ENCODE measurements at regions not wholly inside any gene's neighbourhood (a gene's known extent, or its start where the extent isn't known, plus 50 kb on each side); places are given as distances from the start of the nearest gene placed in this dataset.

GRCh38 chr17:79544142-79544914 lies 66.5 kb downstream of the RBFOX3 start:
- Mint-ChIP-seq H3K27ac (peak overlapping the region in 1 of 3 experiments; percentile 68; a peak in 1 of 7 replicates), H3K36me3 (ENCODE audit: insufficient read depth in 1 of 3, low read depth in 3 of 3) (no peaks in the 10 kb centered on the region), H3K4me1 (peaks cover 6 to 11% of the 10 kb centered on the region in 2 experiments), H3K27me3 (ENCODE audit: low read depth) (peaks cover 17% of the 10 kb centered on the region), H3K4me3 (no peak overlapping the region), H3K9me3 (no peaks in the 10 kb centered on the region; a peak in 1 of 5 replicates)
- Histone ChIP-seq H3K18ac (ENCODE audit: insufficient read length, low read depth, low read length) (no peak overlapping the region), H3K9ac (ENCODE audit: extremely low read depth, insufficient read length, low read length) (no peak overlapping the region), H3K4me2 (ENCODE audit: insufficient read depth, insufficient read length, low read length) (no peak overlapping the region), H3K56ac (ENCODE audit: insufficient read length, low read depth, low read length) (no peak overlapping the region), H2BK20ac (ENCODE audit: low read depth, low read length, poor library complexity, severe bottlenecking) (no peak overlapping the region), H2BK15ac (ENCODE audit: low read depth, low read length) (no peak overlapping the region), H4K8ac (replicated peaks; ENCODE audit: insufficient read length, low read depth, low read length) (no peak overlapping the region), H3K23me2 (ENCODE audit: insufficient read length, low read depth, low read length, poor library complexity, severe bottlenecking) (no peaks in the 10 kb centered on the region), H3K9me3 (ENCODE audit: control insufficient read depth, low read depth, low read length) (no peaks in the 10 kb centered on the region), H3T11ph (ENCODE audit: low read length) (no peak overlapping the region), H2BK120ac (ENCODE audit: low read depth, low read length, poor library complexity, severe bottlenecking) (no peak overlapping the region), H2BK12ac (ENCODE audit: insufficient read length, low read depth, low read length) (no peak overlapping the region), H3K79me2 (ENCODE audit: insufficient read depth, low read length) (no peaks in the 10 kb centered on the region), H3K14ac (ENCODE audit: insufficient read depth, low read length) (no peak overlapping the region), H3K4me1 (ENCODE audit: insufficient read depth, low read length) (peaks cover 2% of the 10 kb centered on the region; the same call in 1 of the 2 replicates), H3K27ac (ENCODE audit: insufficient read length, low read depth, low read length) (no peak overlapping the region), H3K27me3 (ENCODE audit: insufficient read depth, low read length) (no peaks in the 10 kb centered on the region), H4K5ac (ENCODE audit: insufficient read length, low read depth, low read length) (no peak overlapping the region), H2AFZ (ENCODE audit: low read length) (no peak overlapping the region), H4K20me1 (ENCODE audit: control insufficient read depth, insufficient read depth, insufficient read length) (no peaks in the 10 kb centered on the region), H4K91ac (ENCODE audit: insufficient read length, low read depth, low read length) (no peak overlapping the region), H2AK5ac (ENCODE audit: insufficient read length, low read length) (no peak overlapping the region), H3K23ac (ENCODE audit: insufficient read length, low read depth, low read length) (no peak overlapping the region), H2BK5ac (ENCODE audit: insufficient read length, low read length) (no peak overlapping the region), H3K79me1 (ENCODE audit: insufficient read depth, low read depth, low read length, poor library complexity, severe bottlenecking) (no peaks in the 10 kb centered on the region), H3K4ac (ENCODE audit: low read depth, low read length) (no peak overlapping the region)
- no peak for DNase-seq
- no peak for TF ChIP-seq CTCF (conservative IDR thresholded peaks at IDR 0.05)
- WGBS (ENCODE audit: extremely low coverage, insufficient read length, low lambda C conversion rate): no CpG with 5 or more reads among the region's 19 CpGs

Measured in H9 (cell line).